ENCODE measurements at regions not wholly inside any gene's neighbourhood (a gene's known extent, or its start where the extent isn't known, plus 50 kb on each side); places are given as distances from the start of the nearest gene placed in this dataset.

DNA sequence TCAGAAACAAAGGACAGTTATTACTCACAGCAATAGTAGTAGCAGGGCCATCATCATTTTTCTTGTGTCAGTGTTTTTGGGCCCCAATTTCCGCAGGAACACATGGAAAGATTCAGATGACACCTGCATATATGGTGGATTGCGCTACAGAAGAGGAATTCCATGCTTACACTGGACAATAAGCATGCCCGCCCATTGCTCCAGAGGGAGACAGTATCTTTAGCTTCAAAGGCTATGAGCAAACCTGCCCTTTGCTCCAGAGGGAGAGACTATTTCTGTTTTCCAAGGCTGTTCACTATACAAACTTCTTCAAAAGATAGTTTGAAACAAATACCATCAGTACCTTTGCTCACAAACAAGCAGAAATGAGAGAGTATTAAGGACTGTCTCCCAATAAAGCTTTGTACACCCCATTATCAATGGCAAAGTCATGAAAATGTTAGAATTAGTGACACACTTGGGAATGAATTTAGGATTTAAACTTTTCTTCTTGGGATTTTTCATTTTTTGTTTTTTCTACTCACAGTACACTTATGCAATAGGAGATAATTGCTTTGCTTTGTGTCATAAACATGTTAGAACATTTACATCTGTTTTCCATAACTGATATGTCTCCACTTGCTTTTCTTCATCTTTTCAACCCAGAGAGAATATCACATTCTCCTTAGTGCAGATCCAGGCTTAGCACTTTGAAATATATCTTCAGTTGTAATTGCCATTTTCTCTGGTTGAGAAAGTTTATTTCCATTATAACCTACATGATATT, 564.5 kb upstream of the ZNF717 start:
- TF ChIP-seq, protein P1, sequence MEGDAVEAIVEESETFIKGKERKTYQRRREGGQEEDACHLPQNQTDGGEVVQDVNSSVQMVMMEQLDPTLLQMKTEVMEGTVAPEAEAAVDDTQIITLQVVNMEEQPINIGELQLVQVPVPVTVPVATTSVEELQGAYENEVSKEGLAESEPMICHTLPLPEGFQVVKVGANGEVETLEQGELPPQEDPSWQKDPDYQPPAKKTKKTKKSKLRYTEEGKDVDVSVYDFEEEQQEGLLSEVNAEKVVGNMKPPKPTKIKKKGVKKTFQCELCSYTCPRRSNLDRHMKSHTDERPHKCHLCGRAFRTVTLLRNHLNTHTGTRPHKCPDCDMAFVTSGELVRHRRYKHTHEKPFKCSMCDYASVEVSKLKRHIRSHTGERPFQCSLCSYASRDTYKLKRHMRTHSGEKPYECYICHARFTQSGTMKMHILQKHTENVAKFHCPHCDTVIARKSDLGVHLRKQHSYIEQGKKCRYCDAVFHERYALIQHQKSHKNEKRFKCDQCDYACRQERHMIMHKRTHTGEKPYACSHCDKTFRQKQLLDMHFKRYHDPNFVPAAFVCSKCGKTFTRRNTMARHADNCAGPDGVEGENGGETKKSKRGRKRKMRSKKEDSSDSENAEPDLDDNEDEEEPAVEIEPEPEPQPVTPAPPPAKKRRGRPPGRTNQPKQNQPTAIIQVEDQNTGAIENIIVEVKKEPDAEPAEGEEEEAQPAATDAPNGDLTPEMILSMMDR (IDR thresholded peaks at IDR 0.05): no peak
- TF ChIP-seq POLR2A (IDR thresholded peaks at IDR 0.05): no peak
